ENCODE measurements at regions not wholly inside any gene's neighbourhood (a gene's known extent, or its start where the extent isn't known, plus 50 kb on each side); places are given as distances from the start of the nearest gene placed in this dataset.
"Not testable (repeated sequence)": the region's sequence is repeated elsewhere in the genome, so short reads cannot be mapped to it uniquely, and the experiment has no call there.

- BruUV-seq (replicated peaks); H3K36me3 ChIP-seq (ENCODE audit: control insufficient read depth, insufficient read depth, low read length); ATAC-seq; H3K4me1 ChIP-seq (ENCODE audit: control insufficient read depth, insufficient read depth, low read length); DNase-seq (ENCODE audit: low read depth, low spot score); H3K27ac ChIP-seq (ENCODE audit: low read length); H3K4me3 ChIP-seq (ENCODE audit: low read depth in 2 of 2, low read length in 2 of 2); in situ Hi-C loops (cut with HindIII; ENCODE audit: low pct_unique_long_range_greater_than_20kb, low sequenced_read_pairs); H3K9me3 ChIP-seq (ENCODE audit: control insufficient read depth, insufficient read depth, low read depth, low read length); intact Hi-C loops (cut with micrococcal nuclease; ENCODE audit: unreplicated experiment); CTCF ChIA-PET; POLR2A ChIA-PET; H3K27me3 ChIP-seq (ENCODE audit: control insufficient read depth, insufficient read depth, low read length): not testable (repeated sequence)
Observed at GRCh38 chr2:22156661-22157060, 1032.9 kb downstream of the TDRD15 start.

DNA sequence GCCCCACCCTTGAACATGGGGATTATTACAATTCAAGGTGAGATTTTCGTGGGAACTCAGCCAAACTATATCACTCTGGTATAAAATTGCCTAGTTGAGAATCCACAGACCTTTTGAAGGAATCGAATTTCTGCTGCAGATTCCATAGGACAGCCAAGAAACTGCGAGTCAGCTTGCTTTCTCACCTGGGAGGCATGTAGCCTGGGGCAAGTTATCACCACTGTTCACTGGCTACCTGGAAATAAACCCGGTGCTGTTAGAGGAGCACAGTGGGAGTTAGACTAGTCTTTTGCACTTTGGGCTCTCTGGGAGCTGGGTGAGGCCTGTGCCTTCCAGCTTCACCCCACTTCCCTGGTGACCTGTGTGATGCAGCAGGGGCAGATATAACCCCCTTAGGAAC is 1043.5 kb downstream of the TDRD15 start:
- no peaks in the 10 kb centered on the region for H3K9me3 ChIP-seq (ENCODE audit: control insufficient read depth, insufficient read depth, low read depth, low read length)
- CTCF ChIA-PET = no interaction called here
- ATAC-seq (no peak), DNase-seq (ENCODE audit: low read depth, low spot score) (no peak)
- in situ Hi-C loops (cut with HindIII; ENCODE audit: low pct_unique_long_range_greater_than_20kb, low sequenced_read_pairs) (no loop called here), intact Hi-C loops (cut with micrococcal nuclease; ENCODE audit: unreplicated experiment) (no loop called here)
- H3K4me3 ChIP-seq (ENCODE audit: low read depth in 2 of 2, low read length in 2 of 2) = no peak overlapping the region
- POLR2A ChIA-PET = no interaction called here
- BruUV-seq (replicated peaks) = no TSS peak
- H3K4me1 ChIP-seq (ENCODE audit: control insufficient read depth, insufficient read depth, low read length) = no peaks in the 10 kb centered on the region
- H3K27me3 ChIP-seq (ENCODE audit: control insufficient read depth, insufficient read depth, low read length) = no peaks in the 10 kb centered on the region
- H3K36me3 ChIP-seq (ENCODE audit: control insufficient read depth, insufficient read depth, low read length) = no peaks in the 10 kb centered on the region
- TF ChIP-seq SIN3A (IDR thresholded peaks at IDR 0.05; ENCODE audit: borderline replicate concordance, insufficient read depth, low read depth, low read length) (no peak), POLR2AphosphoS5 (IDR thresholded peaks at IDR 0.05; ENCODE audit: low read depth, low read length) (no peak), TCF7L2 (IDR thresholded peaks at IDR 0.05; ENCODE audit: low read depth, low read length) (no peak), REST (IDR thresholded peaks at IDR 0.05; ENCODE audit: insufficient read depth in 1 of 2, low read depth in 2 of 2, low read length in 1 of 2) (no peak)
- TF ChIP-seq, protein P1, sequence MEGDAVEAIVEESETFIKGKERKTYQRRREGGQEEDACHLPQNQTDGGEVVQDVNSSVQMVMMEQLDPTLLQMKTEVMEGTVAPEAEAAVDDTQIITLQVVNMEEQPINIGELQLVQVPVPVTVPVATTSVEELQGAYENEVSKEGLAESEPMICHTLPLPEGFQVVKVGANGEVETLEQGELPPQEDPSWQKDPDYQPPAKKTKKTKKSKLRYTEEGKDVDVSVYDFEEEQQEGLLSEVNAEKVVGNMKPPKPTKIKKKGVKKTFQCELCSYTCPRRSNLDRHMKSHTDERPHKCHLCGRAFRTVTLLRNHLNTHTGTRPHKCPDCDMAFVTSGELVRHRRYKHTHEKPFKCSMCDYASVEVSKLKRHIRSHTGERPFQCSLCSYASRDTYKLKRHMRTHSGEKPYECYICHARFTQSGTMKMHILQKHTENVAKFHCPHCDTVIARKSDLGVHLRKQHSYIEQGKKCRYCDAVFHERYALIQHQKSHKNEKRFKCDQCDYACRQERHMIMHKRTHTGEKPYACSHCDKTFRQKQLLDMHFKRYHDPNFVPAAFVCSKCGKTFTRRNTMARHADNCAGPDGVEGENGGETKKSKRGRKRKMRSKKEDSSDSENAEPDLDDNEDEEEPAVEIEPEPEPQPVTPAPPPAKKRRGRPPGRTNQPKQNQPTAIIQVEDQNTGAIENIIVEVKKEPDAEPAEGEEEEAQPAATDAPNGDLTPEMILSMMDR (IDR thresholded peaks at IDR 0.05) = no peak
- H3K27ac ChIP-seq (ENCODE audit: low read length) = no peak overlapping the region

DNA sequence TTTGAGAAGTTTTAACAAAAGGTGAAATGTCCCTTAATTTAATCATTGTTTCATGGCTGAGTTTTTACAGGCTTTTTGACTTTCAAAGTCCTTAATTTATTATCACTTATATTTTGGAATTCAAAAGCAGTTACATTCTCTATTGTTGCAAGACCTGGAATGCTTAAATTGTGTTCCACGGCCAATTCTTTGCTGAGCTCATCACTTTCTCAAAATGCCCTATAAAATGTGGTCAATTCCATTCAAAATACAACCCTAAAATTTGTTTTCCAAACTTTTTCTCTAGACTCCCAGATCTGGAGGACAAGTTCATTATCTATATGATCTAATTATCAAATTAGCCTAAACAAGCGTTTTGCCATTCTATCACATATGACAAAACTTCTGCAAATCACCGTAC is 1051.2 kb downstream of the TDRD15 start:
- intact Hi-C loops (cut with micrococcal nuclease; ENCODE audit: unreplicated experiment) = no loop called here
- TF ChIP-seq POLR2AphosphoS5 (IDR thresholded peaks at IDR 0.05; ENCODE audit: low read depth, low read length) (no peak), SIN3A (IDR thresholded peaks at IDR 0.05; ENCODE audit: borderline replicate concordance, insufficient read depth, low read depth, low read length) (no peak), TCF7L2 (IDR thresholded peaks at IDR 0.05; ENCODE audit: low read depth, low read length) (no peak), REST (IDR thresholded peaks at IDR 0.05; ENCODE audit: insufficient read depth in 1 of 2, low read depth in 2 of 2, low read length in 1 of 2) (no peak)
- TF ChIP-seq, protein P1 (IDR thresholded peaks at IDR 0.05) = no peak
- Histone ChIP-seq H3K36me3 (ENCODE audit: control insufficient read depth, insufficient read depth, low read length) (no peaks in the 10 kb centered on the region), H3K4me3 (ENCODE audit: low read depth in 2 of 2, low read length in 2 of 2) (no peak overlapping the region), H3K27ac (ENCODE audit: low read length) (no peak overlapping the region), H3K9me3 (ENCODE audit: control insufficient read depth, insufficient read depth, low read depth, low read length) (no peaks in the 10 kb centered on the region; the same call in 1 of the 2 replicates), H3K27me3 (ENCODE audit: control insufficient read depth, insufficient read depth, low read length) (no peaks in the 10 kb centered on the region), H3K4me1 (ENCODE audit: control insufficient read depth, insufficient read depth, low read length) (no peaks in the 10 kb centered on the region)
- no peak for DNase-seq (ENCODE audit: low read depth, low spot score)
- no TSS peak for BruUV-seq (replicated peaks)
- CTCF ChIA-PET = no interaction called here
- ATAC-seq = no peak
- in situ Hi-C loops (cut with HindIII; ENCODE audit: low pct_unique_long_range_greater_than_20kb, low sequenced_read_pairs) = no loop called here
- POLR2A ChIA-PET = no interaction called here

All from Panc1 (cell line).